CD4-positive, alpha-beta T cell treated with Interleukin-4 for 4 hours (primary cell): ENCODE measurements at regions not wholly inside any gene's neighbourhood (a gene's known extent, or its start where the extent isn't known, plus 50 kb on each side); places are given as distances from the start of the nearest gene placed in this dataset.
"Not testable (repeated sequence)": the region's sequence is repeated elsewhere in the genome, so short reads cannot be mapped to it uniquely, and the experiment has no call there.

Source experiments
- DNase-seq: peaks from one replicate; pipeline ENCODE4 v3.0.0-alpha.2; 2020

GRCh38 chr11:23155503-23155902 lies 295.2 kb upstream of the CCDC179 start:
- DNase-seq: no peak

GRCh38 chr11:23164022-23164421 lies 303.7 kb upstream of the CCDC179 start:
- DNase-seq: no peak

- DNase-seq: no peak
Measured at GRCh38 chr11:23166376-23166775, 306.1 kb upstream of the CCDC179 start.

GRCh38 chr11:23179609-23180008 lies 319.3 kb upstream of the CCDC179 start:
- DNase-seq: no peak

- DNase-seq: no peak
Measured at GRCh38 chr11:23181022-23181807, 320.9 kb upstream of the CCDC179 start.

GRCh38 chr11:23192256-23192655 lies 332.0 kb upstream of the CCDC179 start:
- DNase-seq: no peak

GRCh38 chr11:23201936-23202522 lies 341.8 kb upstream of the CCDC179 start:
- no peak for DNase-seq

GRCh38 chr11:23202611-23203010 lies 342.3 kb upstream of the CCDC179 start:
- DNase-seq: no peak

- no peak for DNase-seq
Measured at GRCh38 chr11:23205156-23205871, 345.0 kb upstream of the CCDC179 start.

GRCh38 chr11:23206741-23207336 lies 346.6 kb upstream of the CCDC179 start:
- no peak for DNase-seq

GRCh38 chr11:23211221-23211620 lies 350.9 kb upstream of the CCDC179 start:
- DNase-seq: no peak

- no peak for DNase-seq
Measured at GRCh38 chr11:23212807-23213206, 352.5 kb upstream of the CCDC179 start.

- no peak for DNase-seq
Measured at GRCh38 chr11:23217072-23217471, 356.8 kb upstream of the CCDC179 start.

GRCh38 chr11:23220086-23220485 lies 359.8 kb upstream of the CCDC179 start:
- DNase-seq: not testable (repeated sequence)

GRCh38 chr11:23221366-23221765 lies 361.1 kb upstream of the CCDC179 start:
- DNase-seq: no peak

- DNase-seq: no peak
Measured at GRCh38 chr11:23226331-23227077, 366.2 kb upstream of the CCDC179 start.

GRCh38 chr11:23227078-23227445 lies 366.8 kb upstream of the CCDC179 start:
- DNase-seq: no peak

GRCh38 chr11:23232652-23233051 lies 372.4 kb upstream of the CCDC179 start:
- no peak for DNase-seq

- no peak for DNase-seq
Measured at GRCh38 chr11:23233075-23233474, 372.8 kb upstream of the CCDC179 start.

GRCh38 chr11:23236826-23237555 lies 376.7 kb upstream of the CCDC179 start:
- DNase-seq: no peak

- DNase-seq: no peak
Measured at GRCh38 chr11:23252426-23252825, 392.2 kb upstream of the CCDC179 start.

GRCh38 chr11:23257088-23257487 lies 396.8 kb upstream of the CCDC179 start:
- no peak for DNase-seq
